ENCODE measurements at regions not wholly inside any gene's neighbourhood (a gene's known extent, or its start where the extent isn't known, plus 50 kb on each side); places are given as distances from the start of the nearest gene placed in this dataset.

DNA sequence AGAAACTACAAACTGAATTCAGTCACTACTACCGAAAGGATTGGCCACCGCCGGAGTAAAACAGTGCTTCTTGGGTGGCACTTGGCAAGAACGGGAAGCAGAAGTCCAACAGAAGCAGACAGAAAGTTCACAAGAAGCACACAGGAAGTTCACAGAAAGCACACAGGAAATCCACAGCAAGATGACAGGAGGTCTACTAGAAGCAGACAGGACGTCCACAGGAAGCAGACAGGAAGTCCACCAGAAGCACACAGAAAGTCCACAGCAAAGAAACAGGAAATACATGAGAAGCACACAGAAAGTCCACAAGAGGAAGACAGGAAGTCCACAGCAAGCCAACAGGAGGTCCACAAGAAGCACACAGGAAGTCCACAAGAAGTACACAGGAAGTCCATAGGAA, 399.2 kb upstream of the AUTS2 start:
- Histone ChIP-seq H3K4me3 (ENCODE audit: low read depth in 1 of 3, low read length in 3 of 3) (no peak overlapping the region), H3K27me3 (ENCODE audit: control insufficient read depth in 4 of 4, insufficient read depth in 4 of 4, low read length in 3 of 4) (no peaks in the 10 kb centered on the region), H3K9me3 (ENCODE audit: control insufficient read depth in 4 of 4, low read length in 3 of 4) (peaks cover 0 to 2% (median under 1%) of the 10 kb centered on the region in 4 donors), H3K36me3 (ENCODE audit: control insufficient read depth in 4 of 4, insufficient read depth in 3 of 4, low read depth in 1 of 4, low read length in 3 of 4) (no peaks in the 10 kb centered on the region), H3K27ac (ENCODE audit: low read depth in 1 of 2, low read length in 2 of 2) (no peak overlapping the region), H3K4me1 (ENCODE audit: control insufficient read depth in 4 of 4, insufficient read depth in 4 of 4, low read length in 3 of 4) (no peaks in the 10 kb centered on the region), H3K9ac (ENCODE audit: low read depth in 1 of 2, low read length in 2 of 2) (no peak overlapping the region)
- 70% methylated on average over 5 of the region's 5 CpGs for WGBS
- TF ChIP-seq GABPA (IDR thresholded peaks at IDR 0.05 in 1 of 2, conservative IDR thresholded peaks at IDR 0.05 in 1 of 2), result no peak
- TF ChIP-seq HNF4A (conservative IDR thresholded peaks at IDR 0.05), result no peak
- TF ChIP-seq, protein P1, sequence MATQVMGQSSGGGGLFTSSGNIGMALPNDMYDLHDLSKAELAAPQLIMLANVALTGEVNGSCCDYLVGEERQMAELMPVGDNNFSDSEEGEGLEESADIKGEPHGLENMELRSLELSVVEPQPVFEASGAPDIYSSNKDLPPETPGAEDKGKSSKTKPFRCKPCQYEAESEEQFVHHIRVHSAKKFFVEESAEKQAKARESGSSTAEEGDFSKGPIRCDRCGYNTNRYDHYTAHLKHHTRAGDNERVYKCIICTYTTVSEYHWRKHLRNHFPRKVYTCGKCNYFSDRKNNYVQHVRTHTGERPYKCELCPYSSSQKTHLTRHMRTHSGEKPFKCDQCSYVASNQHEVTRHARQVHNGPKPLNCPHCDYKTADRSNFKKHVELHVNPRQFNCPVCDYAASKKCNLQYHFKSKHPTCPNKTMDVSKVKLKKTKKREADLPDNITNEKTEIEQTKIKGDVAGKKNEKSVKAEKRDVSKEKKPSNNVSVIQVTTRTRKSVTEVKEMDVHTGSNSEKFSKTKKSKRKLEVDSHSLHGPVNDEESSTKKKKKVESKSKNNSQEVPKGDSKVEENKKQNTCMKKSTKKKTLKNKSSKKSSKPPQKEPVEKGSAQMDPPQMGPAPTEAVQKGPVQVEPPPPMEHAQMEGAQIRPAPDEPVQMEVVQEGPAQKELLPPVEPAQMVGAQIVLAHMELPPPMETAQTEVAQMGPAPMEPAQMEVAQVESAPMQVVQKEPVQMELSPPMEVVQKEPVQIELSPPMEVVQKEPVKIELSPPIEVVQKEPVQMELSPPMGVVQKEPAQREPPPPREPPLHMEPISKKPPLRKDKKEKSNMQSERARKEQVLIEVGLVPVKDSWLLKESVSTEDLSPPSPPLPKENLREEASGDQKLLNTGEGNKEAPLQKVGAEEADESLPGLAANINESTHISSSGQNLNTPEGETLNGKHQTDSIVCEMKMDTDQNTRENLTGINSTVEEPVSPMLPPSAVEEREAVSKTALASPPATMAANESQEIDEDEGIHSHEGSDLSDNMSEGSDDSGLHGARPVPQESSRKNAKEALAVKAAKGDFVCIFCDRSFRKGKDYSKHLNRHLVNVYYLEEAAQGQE (IDR thresholded peaks at IDR 0.05), result no peak
- TF ChIP-seq, protein P2, sequence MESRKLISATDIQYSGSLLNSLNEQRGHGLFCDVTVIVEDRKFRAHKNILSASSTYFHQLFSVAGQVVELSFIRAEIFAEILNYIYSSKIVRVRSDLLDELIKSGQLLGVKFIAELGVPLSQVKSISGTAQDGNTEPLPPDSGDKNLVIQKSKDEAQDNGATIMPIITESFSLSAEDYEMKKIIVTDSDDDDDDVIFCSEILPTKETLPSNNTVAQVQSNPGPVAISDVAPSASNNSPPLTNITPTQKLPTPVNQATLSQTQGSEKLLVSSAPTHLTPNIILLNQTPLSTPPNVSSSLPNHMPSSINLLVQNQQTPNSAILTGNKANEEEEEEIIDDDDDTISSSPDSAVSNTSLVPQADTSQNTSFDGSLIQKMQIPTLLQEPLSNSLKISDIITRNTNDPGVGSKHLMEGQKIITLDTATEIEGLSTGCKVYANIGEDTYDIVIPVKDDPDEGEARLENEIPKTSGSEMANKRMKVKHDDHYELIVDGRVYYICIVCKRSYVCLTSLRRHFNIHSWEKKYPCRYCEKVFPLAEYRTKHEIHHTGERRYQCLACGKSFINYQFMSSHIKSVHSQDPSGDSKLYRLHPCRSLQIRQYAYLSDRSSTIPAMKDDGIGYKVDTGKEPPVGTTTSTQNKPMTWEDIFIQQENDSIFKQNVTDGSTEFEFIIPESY (IDR thresholded peaks at IDR 0.05), result no peak
- TF ChIP-seq YY1 (IDR thresholded peaks at IDR 0.05), result no peak
- TF ChIP-seq, protein P3, sequence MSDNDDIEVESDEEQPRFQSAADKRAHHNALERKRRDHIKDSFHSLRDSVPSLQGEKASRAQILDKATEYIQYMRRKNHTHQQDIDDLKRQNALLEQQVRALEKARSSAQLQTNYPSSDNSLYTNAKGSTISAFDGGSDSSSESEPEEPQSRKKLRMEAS (IDR thresholded peaks at IDR 0.05), result no peak
- TF ChIP-seq CTCF (IDR thresholded peaks at IDR 0.05; ENCODE audit: low read depth, low read length, missing input control), result no peak
- no peak for TF ChIP-seq FOXA1 (IDR thresholded peaks at IDR 0.05)
- no peak for TF ChIP-seq SP1 (IDR thresholded peaks at IDR 0.05)
- TF ChIP-seq TAF1 (conservative IDR thresholded peaks at IDR 0.05), result no peak
- TF ChIP-seq EGR1 (IDR thresholded peaks at IDR 0.05; ENCODE audit: low read depth in 2 of 2), result no peak
- TF ChIP-seq RXRA (IDR thresholded peaks at IDR 0.05), result no peak
- TF ChIP-seq NR2F2 (IDR thresholded peaks at IDR 0.05), result no peak
- TF ChIP-seq JUND (IDR thresholded peaks at IDR 0.05), result no peak
- TF ChIP-seq RAD21 (IDR thresholded peaks at IDR 0.05), result no peak
- TF ChIP-seq FOXA2 (IDR thresholded peaks at IDR 0.05), result no peak
- DNase-seq (ENCODE audit: low spot score), result no peak

DNA sequence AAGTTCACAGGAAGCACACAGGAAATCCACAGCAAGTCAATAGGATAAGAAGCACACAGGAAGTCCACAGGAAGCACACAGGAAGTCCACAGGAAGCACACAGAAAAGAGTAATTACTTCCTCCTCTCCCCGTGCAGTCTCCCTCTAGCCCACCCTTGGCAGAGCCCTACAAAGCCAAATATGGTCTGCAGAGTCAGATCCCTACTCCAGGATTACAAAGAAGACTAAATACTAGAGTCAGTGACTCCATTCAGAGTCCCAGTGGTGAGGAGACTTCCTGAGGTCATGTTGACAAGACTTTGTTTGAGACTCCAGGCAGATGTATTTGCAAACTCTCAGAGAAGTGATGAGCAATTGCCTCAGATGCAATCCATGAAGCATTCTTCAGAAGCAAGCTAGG, 398.6 kb upstream of the AUTS2 start:
- H3K4me3 ChIP-seq (ENCODE audit: low read depth in 1 of 3, low read length in 3 of 3), result no peak overlapping the region
- no peaks in the 10 kb centered on the region for H3K27me3 ChIP-seq (ENCODE audit: control insufficient read depth in 4 of 4, insufficient read depth in 4 of 4, low read length in 3 of 4)
- DNase-seq (ENCODE audit: low spot score), result no peak
- 73% methylated on average over 1 of the region's 1 CpG for WGBS
- H3K36me3 ChIP-seq (ENCODE audit: control insufficient read depth in 4 of 4, insufficient read depth in 3 of 4, low read depth in 1 of 4, low read length in 3 of 4), result no peaks in the 10 kb centered on the region
- no peak overlapping the region for H3K27ac ChIP-seq (ENCODE audit: low read depth in 1 of 2, low read length in 2 of 2)
- H3K9ac ChIP-seq (ENCODE audit: low read depth in 1 of 2, low read length in 2 of 2), result no peak overlapping the region
- no peaks in the 10 kb centered on the region for H3K4me1 ChIP-seq (ENCODE audit: control insufficient read depth in 4 of 4, insufficient read depth in 4 of 4, low read length in 3 of 4)
- no peak for TF ChIP-seq FOXA1 (IDR thresholded peaks at IDR 0.05)
- no peak for TF ChIP-seq NR2F2 (IDR thresholded peaks at IDR 0.05)
- TF ChIP-seq FOXA2 (IDR thresholded peaks at IDR 0.05), result no peak
- TF ChIP-seq, protein P2 (IDR thresholded peaks at IDR 0.05), result no peak
- H3K9me3 ChIP-seq (ENCODE audit: control insufficient read depth in 4 of 4, low read length in 3 of 4), result peaks cover 0 to 2% (median 0%) of the 10 kb centered on the region in 4 donors
